Hematopoietic multipotent progenitor cell (in vitro differentiated cells): ENCODE measurements at regions not wholly inside any gene's neighbourhood (a gene's known extent, or its start where the extent isn't known, plus 50 kb on each side); places are given as distances from the start of the nearest gene placed in this dataset.
"Not testable (repeated sequence)": the region's sequence is repeated elsewhere in the genome, so short reads cannot be mapped to it uniquely, and the experiment has no call there.

Experiments used
- DNase-seq, 3 donors: peaks; one replicate each; pipeline ENCODE4 v3.0.0-alpha.2; 2011 to 2015; ENCODE audit warnings: low read depth in 2 of 3, low spot score in 2 of 3

- no peak for DNase-seq
Observed at GRCh38 chr2:51350100-51350499, 318.2 kb upstream of the NRXN1 start.

GRCh38 chr2:51344886-51345285 lies 313.0 kb upstream of the NRXN1 start:
- DNase-seq, result no peak

- no peak for DNase-seq
Observed at GRCh38 chr2:51335087-51336058, 303.4 kb upstream of the NRXN1 start.

DNA sequence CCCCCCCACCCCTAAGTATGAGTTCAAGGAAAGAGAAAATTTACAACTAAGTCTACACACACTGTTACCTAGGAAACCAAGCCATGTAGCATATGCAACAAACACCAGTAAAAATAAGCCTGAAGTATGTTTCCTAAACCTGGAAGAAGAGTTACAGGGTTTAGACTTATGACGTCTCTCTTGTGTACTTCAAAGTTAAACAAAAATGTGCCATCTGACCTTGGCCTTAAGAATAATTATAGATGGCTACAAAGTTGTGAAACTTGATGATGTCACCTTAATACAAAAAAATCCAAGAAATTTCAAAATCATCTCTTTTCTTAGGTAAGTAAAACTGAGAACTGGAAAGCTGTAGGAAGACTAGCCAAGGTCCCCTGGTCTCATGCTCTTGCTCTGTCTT lies 297.6 kb upstream of the NRXN1 start:
- DNase-seq, result no peak

- no peak for DNase-seq
Observed at GRCh38 chr2:51324051-51324450, 292.1 kb upstream of the NRXN1 start.

DNA sequence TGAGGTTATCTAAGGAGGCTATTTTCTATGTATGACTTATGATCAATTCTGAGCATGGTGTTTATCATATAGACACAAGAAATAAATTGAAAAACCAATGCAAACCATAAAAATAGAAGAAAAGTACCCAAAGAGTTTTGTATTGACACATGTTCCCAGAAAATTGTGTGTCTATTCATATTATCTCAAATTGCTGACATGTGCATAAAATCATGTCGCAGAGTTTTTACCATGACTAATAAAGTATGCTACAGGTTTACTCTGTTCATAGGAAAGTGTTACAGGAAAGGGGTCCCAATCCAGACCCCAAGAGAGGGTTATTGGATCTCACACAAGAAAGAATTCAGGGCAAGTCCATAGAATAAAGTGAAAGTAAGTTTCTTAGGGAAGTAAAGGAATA lies 290.7 kb upstream of the NRXN1 start:
- DNase-seq, result no peak

GRCh38 chr2:51304311-51304710 lies 272.4 kb upstream of the NRXN1 start:
- no peak for DNase-seq

- DNase-seq, result no peak
Observed at GRCh38 chr2:51301381-51301780, 269.4 kb upstream of the NRXN1 start.

DNA sequence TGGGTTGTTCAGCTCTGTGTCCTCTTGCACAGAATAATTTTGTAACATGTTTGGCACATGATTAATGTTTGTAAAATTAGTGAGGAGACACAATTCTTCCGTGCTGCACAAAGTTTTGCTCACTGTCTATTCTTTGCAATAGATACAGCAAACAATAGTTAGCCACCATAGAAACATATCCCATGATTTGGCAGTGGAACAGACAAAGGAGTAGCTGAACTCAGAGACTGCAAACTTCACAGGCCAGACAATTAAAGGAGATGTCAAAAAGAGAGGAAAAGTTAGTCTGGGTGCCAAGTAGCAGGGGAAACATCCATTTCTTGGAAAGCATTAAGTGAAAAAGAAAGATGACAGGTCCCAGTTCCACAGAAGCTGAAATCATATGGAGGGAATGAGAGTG lies 267.4 kb upstream of the NRXN1 start:
- no peak for DNase-seq

DNA sequence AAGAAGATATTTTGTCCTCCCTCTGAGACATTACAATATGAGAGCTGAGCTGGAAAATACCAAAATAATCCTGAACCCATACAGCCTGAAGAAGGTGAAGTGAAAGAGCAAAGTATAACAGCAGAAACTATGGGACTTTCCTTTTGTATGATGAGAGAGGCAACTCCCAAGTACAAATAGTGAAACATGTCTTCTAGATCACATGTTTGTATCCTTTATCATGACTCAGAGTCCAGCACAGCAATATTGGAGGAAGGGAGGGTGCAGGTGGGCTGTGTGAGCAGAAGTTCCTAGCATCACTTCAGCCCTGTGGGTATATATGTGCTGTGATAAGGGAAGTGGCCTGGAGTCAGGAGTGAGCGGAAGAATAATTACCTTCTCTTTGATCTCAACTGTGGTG lies 265.6 kb upstream of the NRXN1 start:
- DNase-seq, result no peak

GRCh38 chr2:51293566-51294200 lies 261.8 kb upstream of the NRXN1 start:
- DNase-seq, result no peak

DNA sequence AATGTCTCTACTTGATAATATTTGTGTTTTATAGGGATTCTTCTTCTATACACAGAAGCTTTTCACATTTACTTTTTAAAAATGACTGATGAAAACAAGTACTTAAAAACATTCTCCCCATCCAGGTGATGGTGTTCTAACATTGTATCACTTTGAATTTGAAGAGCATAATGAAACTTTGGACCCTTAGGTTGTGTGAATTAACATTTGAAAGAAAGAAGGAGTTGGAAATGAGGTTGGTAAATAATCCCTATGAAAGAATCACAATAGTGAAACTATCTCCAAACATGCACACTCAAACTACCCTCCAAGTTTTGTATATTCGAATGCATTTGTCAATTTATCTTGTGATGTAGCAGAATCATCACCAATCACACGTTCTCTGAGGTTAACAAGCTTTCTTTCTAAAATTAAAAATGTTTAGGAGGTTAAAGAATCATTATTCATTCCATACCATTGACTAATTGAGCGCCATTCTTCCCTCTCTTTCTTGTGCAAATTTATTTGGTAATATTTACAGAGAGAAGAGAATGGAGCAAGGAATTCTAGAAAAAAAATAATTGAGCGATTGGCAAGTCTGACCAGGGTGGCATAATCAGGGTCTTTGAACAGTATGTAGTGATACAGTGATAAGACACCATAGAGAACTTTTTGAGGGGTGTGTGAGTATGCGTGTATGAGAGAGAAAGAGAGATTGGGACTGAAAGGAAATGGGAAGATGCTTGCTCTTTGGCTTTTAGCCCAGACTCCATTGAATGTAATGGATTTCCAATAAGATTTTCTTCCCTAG lies 260.0 kb upstream of the NRXN1 start:
- no peak for DNase-seq

- DNase-seq, result no peak
Observed at GRCh38 chr2:51290725-51291124, 258.8 kb upstream of the NRXN1 start.

DNA sequence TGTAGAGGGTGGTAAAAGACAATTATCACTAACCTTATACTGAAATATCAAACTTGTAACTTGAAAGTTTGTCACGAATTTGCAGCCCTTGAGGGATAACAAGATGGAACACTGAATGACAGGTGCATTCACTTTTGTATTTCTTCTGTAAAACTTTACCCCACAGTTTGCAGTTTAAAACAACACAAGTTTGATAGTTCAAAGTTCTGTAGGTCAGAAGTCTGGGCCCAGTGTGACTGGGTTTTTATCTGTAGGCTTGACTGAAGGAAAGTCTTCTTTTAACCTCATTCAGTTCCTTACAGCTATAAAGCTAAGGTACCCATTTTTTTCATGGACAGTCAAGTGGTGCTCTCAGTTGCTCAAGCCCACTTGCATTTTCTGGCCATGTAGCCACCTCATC lies 257.1 kb upstream of the NRXN1 start:
- no peak for DNase-seq

DNA sequence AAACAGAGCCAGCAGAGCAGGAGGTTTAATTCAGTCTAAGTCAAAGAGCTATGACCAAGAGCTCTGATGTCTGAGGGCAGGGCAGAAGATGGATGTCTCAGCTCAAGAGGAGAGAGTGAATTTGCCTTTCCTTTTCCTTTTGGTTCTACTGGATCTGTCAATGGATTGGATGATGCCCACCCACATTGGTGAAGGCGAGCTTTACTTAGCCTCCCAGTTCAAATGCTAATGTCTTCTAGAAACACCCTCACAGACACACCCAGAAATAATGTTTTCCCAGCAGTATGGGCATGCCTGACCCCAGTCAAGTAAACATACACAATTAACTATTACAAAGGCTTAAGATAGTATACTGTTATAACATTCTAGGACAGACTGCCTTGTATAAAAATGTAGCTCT lies 236.3 kb upstream of the NRXN1 start:
- DNase-seq, result no peak

GRCh38 chr2:51265539-51265938 lies 233.6 kb upstream of the NRXN1 start:
- DNase-seq, result no peak

DNA sequence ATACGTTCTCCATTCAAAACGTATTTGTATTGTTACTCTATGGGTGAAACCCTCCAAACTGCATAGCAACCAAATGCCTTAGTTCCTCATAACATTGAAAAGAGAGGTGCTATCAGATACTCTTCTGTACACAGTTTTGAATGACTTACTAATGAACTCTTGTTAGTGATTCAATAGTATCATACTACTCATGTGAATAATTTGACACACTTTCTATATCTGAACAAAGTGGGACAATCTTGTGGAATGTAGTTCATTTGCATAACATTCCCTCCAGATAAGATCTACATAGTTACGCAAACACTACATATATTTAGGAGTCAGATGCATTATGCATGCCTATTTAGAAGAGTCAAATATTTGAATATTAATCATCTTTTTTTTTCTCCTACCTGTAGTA lies 232.0 kb upstream of the NRXN1 start:
- no peak for DNase-seq

- DNase-seq, result not testable (repeated sequence)
Observed at GRCh38 chr2:51263101-51263500, 231.2 kb upstream of the NRXN1 start.

DNA sequence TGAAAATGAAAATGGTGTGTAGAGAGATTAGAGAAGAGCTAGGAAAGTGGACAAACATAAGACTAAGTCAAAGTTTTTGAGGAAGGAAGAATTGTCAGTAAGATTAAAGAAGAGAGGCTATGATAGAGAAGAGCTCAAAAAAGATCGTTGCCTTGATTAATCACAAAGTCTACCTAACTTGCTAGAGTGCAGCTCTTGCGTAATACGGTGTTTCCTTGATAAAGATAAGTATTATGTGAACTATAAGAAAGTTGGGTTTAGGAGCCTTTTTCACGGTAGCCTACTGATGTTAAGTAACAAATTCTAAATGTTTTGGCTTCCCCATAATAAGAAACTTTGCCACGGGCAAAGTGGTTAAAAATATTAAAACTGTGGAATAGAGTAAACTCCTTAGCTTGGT lies 226.4 kb upstream of the NRXN1 start:
- DNase-seq, result peak in 1 of 3 donors; percentile 1

DNA sequence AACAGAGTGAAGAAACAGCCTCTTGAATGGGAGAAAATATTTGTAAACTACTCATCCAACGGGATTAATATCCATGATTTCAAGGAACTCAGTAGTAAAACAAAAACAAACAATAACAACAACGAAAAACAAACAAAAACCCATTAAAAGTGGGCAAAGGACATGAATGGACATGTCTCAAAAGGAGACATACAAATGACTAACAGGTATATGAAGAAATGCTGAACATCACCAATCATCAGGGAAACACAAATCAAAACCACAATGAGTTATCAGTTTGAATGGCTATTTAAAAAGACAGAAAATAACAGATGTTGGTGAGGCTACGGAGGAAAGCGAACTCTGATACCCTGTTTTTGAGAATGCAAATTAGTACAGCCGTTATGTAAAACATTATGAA lies 224.8 kb upstream of the NRXN1 start:
- no peak for DNase-seq

DNA sequence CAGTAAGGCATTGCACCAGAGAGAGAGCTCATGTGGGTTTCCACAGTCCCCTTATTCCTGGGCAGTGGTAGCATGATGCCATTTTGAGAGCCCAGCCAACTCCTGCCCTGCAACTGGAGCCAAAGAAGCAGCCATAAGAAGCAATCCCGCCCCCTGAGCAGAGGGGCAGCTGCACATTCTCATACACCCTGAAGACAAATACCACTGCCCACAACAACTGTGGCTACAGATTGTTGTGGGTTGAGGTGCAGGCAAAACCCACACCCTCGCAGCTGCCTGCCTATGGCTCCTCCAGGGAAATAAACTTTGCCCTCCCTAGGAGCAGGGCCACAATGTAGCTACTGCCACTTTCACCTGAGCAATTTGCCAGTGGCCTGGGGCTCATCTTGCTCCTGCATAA lies 219.4 kb upstream of the NRXN1 start:
- no peak for DNase-seq
